ENCODE measurements at regions not wholly inside any gene's neighbourhood (a gene's known extent, or its start where the extent isn't known, plus 50 kb on each side); places are given as distances from the start of the nearest gene placed in this dataset.

DNA sequence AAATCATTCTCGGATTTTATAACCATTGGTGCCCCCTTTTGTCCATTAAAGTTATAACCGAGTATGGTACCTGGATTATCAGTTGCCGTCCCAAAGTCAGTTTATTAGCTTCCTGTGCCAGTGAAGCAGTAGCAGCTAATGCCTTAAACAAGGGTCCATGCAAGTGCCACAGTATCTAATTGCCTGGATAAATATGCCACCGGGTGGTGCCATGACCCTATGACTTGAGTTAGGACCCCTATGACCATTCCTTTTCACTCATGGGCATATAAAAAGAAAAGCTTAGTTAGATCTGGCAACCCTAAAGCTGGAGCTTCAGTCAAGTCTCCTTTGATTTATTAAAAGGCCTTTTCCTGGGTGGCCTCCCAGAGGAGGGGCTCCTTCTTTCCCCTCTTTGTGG, 1314.6 kb downstream of the TMEM121 start (continued):
- TF ChIP-seq SIN3A (conservative IDR thresholded peaks at IDR 0.05 in 1 of 2, IDR thresholded peaks at IDR 0.05 in 1 of 2; ENCODE audit: low read depth in 1 of 2, low read length in 2 of 2) (no peak), CTBP2 (IDR thresholded peaks at IDR 0.05; ENCODE audit: borderline replicate concordance, insufficient read depth, insufficient read length, low read length) (no peak)
- TF ChIP-seq, protein P1, sequence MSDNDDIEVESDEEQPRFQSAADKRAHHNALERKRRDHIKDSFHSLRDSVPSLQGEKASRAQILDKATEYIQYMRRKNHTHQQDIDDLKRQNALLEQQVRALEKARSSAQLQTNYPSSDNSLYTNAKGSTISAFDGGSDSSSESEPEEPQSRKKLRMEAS (IDR thresholded peaks at IDR 0.05): no peak

All from H1 (cell line).